Kidney (tissue), 13 donors: ENCODE measurements at regions not wholly inside any gene's neighbourhood (a gene's known extent, or its start where the extent isn't known, plus 50 kb on each side); places are given as distances from the start of the nearest gene placed in this dataset.

Experiments used
- DNase-seq, 5 donors: peaks; one replicate each; pipeline ENCODE4 v3.0.0-alpha.2; 2013 to 2020
- FAIRE-seq: peaks from 2 replicates; lab custom pipeline; 2012; peaks lifted over from hg19 to GRCh38; lab: Jason Lieb, UNC
- H3K27ac ChIP-seq, 2 donors: one replicate each; pipeline ENCODE4 v1.7.0; 2013; ENCODE audit warnings: low read depth in 2 of 2, low read length in 2 of 2, inconsistent platforms in 1 of 2
- H3K27me3 ChIP-seq: one replicate; pipeline ENCODE4 v1.7.1; 2013; ENCODE audit warnings: low read length, inconsistent platforms; ENCODE audit not compliant: control insufficient read depth, insufficient read depth
- H3K36me3 ChIP-seq, 3 donors: one replicate each; pipeline versions ENCODE4 v1.7.0 to v1.7.1; 2013; ENCODE audit warnings: low read length in 3 of 3, control low read depth in 1 of 3, inconsistent platforms in 1 of 3; ENCODE audit not compliant: insufficient read depth in 3 of 3, control insufficient read depth in 2 of 3
- H3K4me1 ChIP-seq, 3 donors: one replicate each; pipeline versions ENCODE4 v1.7.0 to v1.7.1; 2013; ENCODE audit warnings: low read length in 3 of 3, inconsistent platforms in 1 of 3, low read depth in 1 of 3; ENCODE audit not compliant: control insufficient read depth in 2 of 3, insufficient read depth in 2 of 3
- H3K4me3 ChIP-seq, 3 donors: one replicate each; pipeline versions ENCODE4 v1.7.0 to v1.8.1; 2013; ENCODE audit warnings: low read length in 3 of 3, control low read depth in 1 of 3, inconsistent platforms in 1 of 3
- H3K9ac ChIP-seq, 3 donors: one replicate each; pipeline versions ENCODE4 v1.7.0 to v1.7.1; 2013; ENCODE audit warnings: low read length in 3 of 3, control low read depth in 1 of 3, inconsistent platforms in 1 of 3
- H3K9me3 ChIP-seq, 3 donors: one replicate each; pipeline versions ENCODE4 v1.7.0 to v1.7.1; 2013; ENCODE audit warnings: low read length in 3 of 3, control low read depth in 1 of 3, inconsistent platforms in 1 of 3; ENCODE audit not compliant: control insufficient read depth in 2 of 3, insufficient read depth in 1 of 3
- intact Hi-C: fragments of 100-400 bp; cut with DNase I; formaldehyde crosslinking; loops from one replicate; pipeline ENCODE4 v1.11.1; 2022
- TF ChIP-seq, protein P1 (sequence below): IDR thresholded peaks from 3 replicates; pipeline ENCODE4 v1.5.1; 2012; ENCODE audit warnings: mild to moderate bottlenecking, moderate library complexity, borderline replicate concordance; ENCODE audit not compliant: insufficient read depth; ENCODE audit errors: extremely low read depth
- donor health status: control.
- donor health status: control.
- donor health status: control.
- donor health status: control.
- donor health status: control.
- donor health status: DM: yes; HTN: yes; CAD: no.
- donor health status: Normal renal cell carcinoma (clear cell type).

DNA sequence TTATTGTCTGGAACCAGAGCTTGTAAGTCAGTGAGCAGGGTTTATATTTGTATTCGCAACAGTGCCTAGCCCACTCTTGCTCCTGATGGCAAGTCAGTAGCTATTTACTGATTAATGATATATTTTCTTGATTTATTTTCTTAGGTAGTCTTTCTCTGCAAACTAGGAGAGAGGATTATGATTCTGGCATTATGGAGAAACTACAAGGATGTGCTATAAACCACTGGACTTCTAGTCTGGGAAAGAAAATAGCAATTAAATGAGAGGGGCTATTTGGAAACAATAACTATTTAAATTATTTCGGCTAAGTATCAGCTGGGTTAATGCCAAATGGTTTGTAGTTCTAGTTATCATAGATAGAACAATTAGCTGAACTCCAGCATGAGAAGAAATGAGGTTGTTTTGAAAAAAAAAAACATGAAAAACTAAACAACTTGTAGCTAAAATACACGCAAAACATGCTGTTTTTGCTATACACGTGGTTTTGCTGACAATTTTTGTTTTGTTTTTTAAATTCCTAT, 304.9 kb upstream of the TCF21 start:
- DNase-seq (no peak), FAIRE-seq (no peak)
- no peak overlapping the region for H3K27ac ChIP-seq

DNA sequence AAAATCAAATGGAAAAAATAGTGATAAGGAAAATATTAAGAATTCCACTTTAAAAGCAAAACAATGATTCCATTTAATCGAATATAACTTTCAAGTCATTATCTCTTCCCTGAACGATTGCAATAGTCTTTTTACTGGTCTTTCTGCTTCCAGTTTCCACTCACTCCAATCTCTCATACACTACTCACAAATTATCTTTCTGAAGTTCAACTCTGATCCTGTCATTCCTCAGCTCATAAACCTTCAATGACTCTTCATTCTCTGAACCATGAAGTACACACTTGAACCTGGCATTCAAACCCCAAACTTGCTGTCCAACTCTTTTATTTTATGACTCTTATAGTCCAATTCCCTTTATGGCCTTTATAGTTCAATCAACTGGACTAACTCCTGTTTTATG, 304.1 kb upstream of the TCF21 start:
- FAIRE-seq, result no peak
- TF ChIP-seq, protein P1, sequence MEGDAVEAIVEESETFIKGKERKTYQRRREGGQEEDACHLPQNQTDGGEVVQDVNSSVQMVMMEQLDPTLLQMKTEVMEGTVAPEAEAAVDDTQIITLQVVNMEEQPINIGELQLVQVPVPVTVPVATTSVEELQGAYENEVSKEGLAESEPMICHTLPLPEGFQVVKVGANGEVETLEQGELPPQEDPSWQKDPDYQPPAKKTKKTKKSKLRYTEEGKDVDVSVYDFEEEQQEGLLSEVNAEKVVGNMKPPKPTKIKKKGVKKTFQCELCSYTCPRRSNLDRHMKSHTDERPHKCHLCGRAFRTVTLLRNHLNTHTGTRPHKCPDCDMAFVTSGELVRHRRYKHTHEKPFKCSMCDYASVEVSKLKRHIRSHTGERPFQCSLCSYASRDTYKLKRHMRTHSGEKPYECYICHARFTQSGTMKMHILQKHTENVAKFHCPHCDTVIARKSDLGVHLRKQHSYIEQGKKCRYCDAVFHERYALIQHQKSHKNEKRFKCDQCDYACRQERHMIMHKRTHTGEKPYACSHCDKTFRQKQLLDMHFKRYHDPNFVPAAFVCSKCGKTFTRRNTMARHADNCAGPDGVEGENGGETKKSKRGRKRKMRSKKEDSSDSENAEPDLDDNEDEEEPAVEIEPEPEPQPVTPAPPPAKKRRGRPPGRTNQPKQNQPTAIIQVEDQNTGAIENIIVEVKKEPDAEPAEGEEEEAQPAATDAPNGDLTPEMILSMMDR, result no peak
- Histone ChIP-seq H3K36me3 (no peaks in the 10 kb centered on the region), H3K27me3 (no peaks in the 10 kb centered on the region), H3K27ac (no peak overlapping the region), H3K4me1 (no peaks in the 10 kb centered on the region), H3K9ac (no peak overlapping the region), H3K9me3 (peaks cover 0 to 2% (median 0%) of the 10 kb centered on the region in 3 donors), H3K4me3 (no peak overlapping the region)
- DNase-seq, result no peak
- intact Hi-C loops, result no loop called here

More for the DNA sequence above, 304.9 kb upstream of the TCF21 start:
- peaks cover 0 to 2% (median 0%) of the 10 kb centered on the region in 3 donors for H3K9me3 ChIP-seq
- H3K4me1 ChIP-seq, result no peaks in the 10 kb centered on the region
- no peaks in the 10 kb centered on the region for H3K27me3 ChIP-seq
- intact Hi-C loops, result no loop called here
- no peaks in the 10 kb centered on the region for H3K36me3 ChIP-seq
- TF ChIP-seq, protein P1, result no peak
- H3K9ac ChIP-seq, result no peak overlapping the region
- H3K4me3 ChIP-seq, result no peak overlapping the region

GRCh38 chr6:133585978-133586377, 302.9 kb upstream of the TCF21 start:
- no peak for DNase-seq
- Histone ChIP-seq H3K36me3 (no peaks in the 10 kb centered on the region), H3K27me3 (no peaks in the 10 kb centered on the region), H3K4me1 (no peaks in the 10 kb centered on the region), H3K9me3 (peaks cover 0 to 2% (median 0%) of the 10 kb centered on the region in 3 donors), H3K4me3 (no peak overlapping the region), H3K9ac (no peak overlapping the region), H3K27ac (no peak overlapping the region)
- TF ChIP-seq, protein P1, result no peak
- intact Hi-C loops, result no loop called here
- no peak for FAIRE-seq

DNA sequence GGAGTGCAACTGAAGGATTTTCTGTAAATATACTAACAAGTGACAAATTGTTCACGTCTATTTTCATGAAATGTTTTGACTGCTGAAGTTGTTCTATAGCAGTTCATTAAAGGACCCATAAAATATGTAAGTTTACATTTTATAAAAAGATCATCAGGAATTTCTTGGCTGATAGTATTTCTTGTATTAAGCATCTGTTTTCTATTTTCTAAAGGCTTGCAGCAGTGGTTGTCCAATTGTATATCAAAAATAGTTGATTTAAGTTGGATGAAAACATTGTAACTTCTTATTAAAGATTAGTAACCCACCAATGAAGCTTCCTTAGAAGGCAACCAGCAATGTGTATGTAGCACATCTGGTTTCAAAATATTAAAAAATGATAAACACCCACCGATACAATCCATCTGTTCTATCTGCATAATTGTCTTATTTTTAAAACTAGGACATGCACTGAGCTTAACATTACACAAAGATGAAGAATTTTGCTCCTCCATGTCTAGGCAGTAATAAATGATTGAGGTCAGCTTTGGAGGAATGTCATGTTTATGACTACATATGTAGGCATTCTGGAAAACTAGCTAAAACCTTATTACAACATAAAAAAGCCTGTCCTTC, 301.3 kb upstream of the TCF21 start:
- no peaks in the 10 kb centered on the region for H3K4me1 ChIP-seq
- DNase-seq, result peak in 2 of 5 donors; percentile 46 to 76
- H3K9me3 ChIP-seq, result no peaks in the 10 kb centered on the region
- intact Hi-C loops, result no loop called here
- no peak overlapping the region for H3K9ac ChIP-seq
- FAIRE-seq, result no peak
- no peak overlapping the region for H3K27ac ChIP-seq
- no peaks in the 10 kb centered on the region for H3K36me3 ChIP-seq
- TF ChIP-seq, protein P1, result no peak
- H3K27me3 ChIP-seq, result no peaks in the 10 kb centered on the region
- H3K4me3 ChIP-seq, result no peak overlapping the region
